NB4 (cell line): ENCODE measurements at regions not wholly inside any gene's neighbourhood (a gene's known extent, or its start where the extent isn't known, plus 50 kb on each side); places are given as distances from the start of the nearest gene placed in this dataset.

Experiments
- DNase-seq: peaks from one replicate; pipeline ENCODE4 v3.0.0; 2010; ENCODE audit warnings: low read depth
- H3K4me3 ChIP-seq: one replicate; pipeline ENCODE4 v1.5.1; 2011; ENCODE audit warnings: mild to moderate bottlenecking, low read depth, low read length, moderate library complexity
- MYC ChIP-seq: IDR thresholded peaks from 2 replicates; pipeline ENCODE4 v1.6.1; 2011; ENCODE audit warnings: low read depth, low read length
- POLR2A ChIP-seq: IDR thresholded peaks from 2 replicates; pipeline ENCODE4 v1.6.1; 2011; ENCODE audit warnings: mild to moderate bottlenecking; ENCODE audit not compliant: insufficient read length; ENCODE audit errors: extremely low read depth
- TF ChIP-seq, protein P1 (sequence below): IDR thresholded peaks from one replicate; pipeline ENCODE4 v1.5.1; 2012; ENCODE audit warnings: low read depth, low read length
- TF ChIP-seq, protein P2 (sequence below): IDR thresholded peaks from 2 replicates; pipeline ENCODE4 v1.6.1; 2011; ENCODE audit warnings: low read depth, low read length

DNA sequence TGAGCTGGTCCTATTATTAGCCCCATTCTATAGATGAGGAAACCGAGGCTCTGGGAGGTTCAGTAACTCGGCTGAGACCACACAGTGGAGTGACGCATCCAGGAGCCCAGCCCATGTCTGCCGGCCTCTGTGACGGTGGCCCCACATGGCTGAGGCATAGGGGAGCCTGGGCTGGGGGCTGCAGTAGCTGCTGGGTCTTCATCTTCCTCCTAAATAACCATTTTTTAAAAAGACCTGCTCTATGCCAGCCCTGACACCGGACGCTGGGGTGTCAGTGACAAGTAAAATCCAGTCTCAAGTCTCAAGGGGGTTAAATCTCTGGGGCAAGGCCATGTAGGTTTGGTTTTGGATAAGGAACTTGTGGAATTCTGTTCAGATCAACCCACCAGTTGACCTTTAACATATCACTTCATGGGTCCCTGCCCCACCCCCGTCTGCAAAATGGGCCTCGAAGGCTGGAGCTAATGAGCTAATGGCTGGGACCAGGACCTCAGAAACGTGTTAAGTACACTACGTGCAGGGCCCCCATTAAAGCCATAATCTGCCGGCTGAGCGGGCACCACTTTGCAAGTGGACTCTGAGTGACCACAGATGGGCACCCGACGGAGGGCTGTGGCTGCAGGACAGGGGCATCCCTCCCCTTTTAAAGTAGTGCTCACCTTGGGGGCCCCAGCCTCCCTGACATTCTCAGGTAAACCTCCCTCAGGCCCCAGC, 136.5 kb upstream of the UNC5B start:
- DNase-seq, result no peak
- TF ChIP-seq, protein P1, sequence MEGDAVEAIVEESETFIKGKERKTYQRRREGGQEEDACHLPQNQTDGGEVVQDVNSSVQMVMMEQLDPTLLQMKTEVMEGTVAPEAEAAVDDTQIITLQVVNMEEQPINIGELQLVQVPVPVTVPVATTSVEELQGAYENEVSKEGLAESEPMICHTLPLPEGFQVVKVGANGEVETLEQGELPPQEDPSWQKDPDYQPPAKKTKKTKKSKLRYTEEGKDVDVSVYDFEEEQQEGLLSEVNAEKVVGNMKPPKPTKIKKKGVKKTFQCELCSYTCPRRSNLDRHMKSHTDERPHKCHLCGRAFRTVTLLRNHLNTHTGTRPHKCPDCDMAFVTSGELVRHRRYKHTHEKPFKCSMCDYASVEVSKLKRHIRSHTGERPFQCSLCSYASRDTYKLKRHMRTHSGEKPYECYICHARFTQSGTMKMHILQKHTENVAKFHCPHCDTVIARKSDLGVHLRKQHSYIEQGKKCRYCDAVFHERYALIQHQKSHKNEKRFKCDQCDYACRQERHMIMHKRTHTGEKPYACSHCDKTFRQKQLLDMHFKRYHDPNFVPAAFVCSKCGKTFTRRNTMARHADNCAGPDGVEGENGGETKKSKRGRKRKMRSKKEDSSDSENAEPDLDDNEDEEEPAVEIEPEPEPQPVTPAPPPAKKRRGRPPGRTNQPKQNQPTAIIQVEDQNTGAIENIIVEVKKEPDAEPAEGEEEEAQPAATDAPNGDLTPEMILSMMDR, result no peak
- TF ChIP-seq, protein P2, sequence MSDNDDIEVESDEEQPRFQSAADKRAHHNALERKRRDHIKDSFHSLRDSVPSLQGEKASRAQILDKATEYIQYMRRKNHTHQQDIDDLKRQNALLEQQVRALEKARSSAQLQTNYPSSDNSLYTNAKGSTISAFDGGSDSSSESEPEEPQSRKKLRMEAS, result no peak
- TF ChIP-seq POLR2A (no peak), MYC (no peak)
- no peak overlapping the region for H3K4me3 ChIP-seq

DNA sequence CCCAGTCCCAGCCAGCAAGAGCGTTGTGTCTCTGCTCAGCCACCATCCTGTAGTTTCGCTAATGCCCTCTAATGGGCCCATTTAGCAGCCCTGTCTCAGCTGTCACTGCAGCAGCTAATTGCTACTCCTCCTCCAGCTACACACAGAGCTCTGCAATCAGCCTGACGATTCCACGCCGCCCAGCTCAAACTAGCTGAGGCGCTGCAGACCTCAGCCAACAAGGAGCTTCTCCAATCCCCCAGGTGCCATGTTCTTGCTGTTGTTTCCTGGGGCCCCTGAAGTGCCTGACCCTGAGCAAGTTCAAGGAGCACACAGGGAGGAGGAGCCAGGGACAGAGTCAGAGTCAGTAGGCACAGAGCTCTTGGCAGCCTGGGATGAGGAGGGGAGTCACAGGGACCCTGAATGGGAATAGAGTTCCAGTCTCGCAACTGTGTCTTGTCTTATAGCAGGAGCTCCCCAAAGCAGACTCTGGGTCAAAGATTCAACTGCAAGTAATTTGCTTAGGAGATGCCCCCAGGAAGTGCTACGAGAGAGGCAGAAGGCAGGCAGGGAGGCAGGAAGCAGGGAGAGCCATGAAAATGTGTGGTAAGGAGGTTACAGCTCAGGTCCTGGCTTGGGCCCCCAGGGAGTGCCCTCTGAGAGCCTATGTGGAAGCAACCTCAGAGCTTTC, 135.8 kb upstream of the UNC5B start:
- no peak overlapping the region for H3K4me3 ChIP-seq
- TF ChIP-seq, protein P1, result no peak
- TF ChIP-seq MYC, result no peak
- no peak for TF ChIP-seq POLR2A
- TF ChIP-seq, protein P2, result no peak
- DNase-seq, result peak; percentile 50

DNA sequence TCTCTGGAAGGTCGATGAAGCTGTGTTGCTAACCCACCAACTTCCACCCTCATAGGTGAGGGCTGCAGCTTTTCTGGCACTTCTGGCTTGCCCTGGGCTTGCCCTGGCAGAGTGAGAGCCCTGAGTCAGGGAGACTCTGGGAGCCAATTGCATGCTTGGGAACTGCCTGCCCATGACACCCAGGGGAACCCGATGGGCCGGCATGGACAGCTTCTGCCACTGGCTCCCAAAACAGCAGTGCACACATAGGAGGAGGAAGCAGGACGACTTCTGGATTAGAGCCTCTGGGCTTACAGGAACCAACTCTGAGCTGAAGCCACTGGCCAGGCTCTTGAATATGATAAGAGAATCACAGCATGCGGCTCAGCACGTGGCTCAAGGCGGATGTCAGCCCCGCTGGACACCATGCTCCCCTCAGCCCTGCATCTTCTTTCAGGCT, 135.2 kb upstream of the UNC5B start:
- no peak for DNase-seq
- H3K4me3 ChIP-seq, result no peak overlapping the region
- TF ChIP-seq, protein P1, result no peak
- TF ChIP-seq, protein P2, result peak; percentile 21; the same call in 1 of the 2 replicates

DNA sequence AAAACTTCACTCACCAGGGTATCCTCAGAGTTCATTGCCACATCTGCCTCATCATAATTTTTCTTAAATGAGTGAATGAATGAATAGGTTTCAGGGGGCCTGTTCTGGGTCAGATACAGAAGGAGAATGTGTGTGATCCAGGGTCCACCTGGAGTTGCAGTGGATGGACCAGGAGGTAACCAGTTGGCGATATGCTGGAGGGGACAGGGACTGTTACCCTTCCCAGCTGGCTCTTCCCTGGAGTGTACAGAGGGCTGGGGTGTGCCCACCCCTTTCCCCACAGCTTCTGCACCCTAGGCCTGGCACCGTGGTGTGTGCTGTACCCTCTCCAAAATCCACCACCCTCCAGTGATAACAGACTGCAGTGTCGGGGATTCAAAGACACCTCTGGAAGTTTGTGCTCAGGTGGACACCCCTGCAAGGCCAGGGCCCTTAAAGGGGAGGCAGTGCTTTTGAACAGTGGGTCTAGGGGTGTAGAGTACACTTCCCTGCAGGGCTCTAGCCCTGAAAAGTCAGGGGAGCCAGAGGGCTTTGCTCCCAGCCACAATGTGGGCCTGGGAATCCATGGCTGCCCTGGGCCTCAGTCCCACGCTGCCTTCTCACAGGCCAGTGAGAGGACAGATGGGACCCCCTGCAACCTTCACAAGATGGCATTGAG, 134.4 kb upstream of the UNC5B start:
- no peak for TF ChIP-seq MYC
- TF ChIP-seq, protein P2, result no peak
- H3K4me3 ChIP-seq, result no peak overlapping the region

DNA sequence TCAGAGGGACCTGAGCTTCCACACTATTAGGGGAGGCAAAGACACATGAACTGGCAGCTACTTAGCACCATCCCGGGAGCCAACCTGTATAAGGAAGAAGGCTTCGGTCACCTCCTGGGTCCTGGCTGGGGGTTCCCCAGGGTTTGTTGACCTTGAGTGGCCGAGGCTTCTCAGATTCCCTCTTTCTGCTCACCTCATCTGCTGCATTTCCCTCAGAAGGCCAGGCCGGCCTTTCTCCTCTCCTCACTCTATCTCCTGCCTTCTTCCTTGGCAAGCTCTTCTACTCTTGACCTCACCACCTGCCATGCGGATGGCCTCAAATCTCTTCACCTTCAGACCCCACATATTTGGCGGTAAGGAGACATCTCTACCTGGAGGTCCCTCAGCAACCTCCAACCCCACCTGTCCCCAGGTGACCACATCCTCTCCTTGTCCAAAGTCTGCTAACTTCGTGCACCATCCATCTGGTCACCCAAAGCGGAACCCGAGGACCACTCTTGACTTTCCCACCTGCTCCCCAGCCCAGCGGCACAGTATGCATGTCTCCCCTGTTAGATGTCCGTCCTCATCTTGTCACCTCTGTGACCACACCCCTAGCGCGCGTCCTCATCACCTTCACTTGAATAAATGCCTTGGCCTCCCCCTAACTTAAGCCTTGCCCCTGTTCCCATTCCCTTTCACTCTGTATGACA, 133.8 kb upstream of the UNC5B start:
- no peak overlapping the region for H3K4me3 ChIP-seq
- TF ChIP-seq, protein P1, result no peak
- TF ChIP-seq MYC (no peak), POLR2A (no peak)
- TF ChIP-seq, protein P2, result no peak
- no peak for DNase-seq

More for the DNA sequence above, 134.4 kb upstream of the UNC5B start:
- DNase-seq, result no peak
